SH-SY5Y (cell line): ENCODE measurements at regions not wholly inside any gene's neighbourhood (a gene's known extent, or its start where the extent isn't known, plus 50 kb on each side); places are given as distances from the start of the nearest gene placed in this dataset.

Source experiments
- GATA2 ChIP-seq: IDR thresholded peaks from 2 replicates; pipeline ENCODE4 v1.6.1; 2011; ENCODE audit warnings: mild to moderate bottlenecking, low read depth, low read length
- GATA3 ChIP-seq: IDR thresholded peaks from 2 replicates; pipeline ENCODE4 v1.6.1; 2011; ENCODE audit warnings: low read depth, mild to moderate bottlenecking, low read length, moderate library complexity

DNA sequence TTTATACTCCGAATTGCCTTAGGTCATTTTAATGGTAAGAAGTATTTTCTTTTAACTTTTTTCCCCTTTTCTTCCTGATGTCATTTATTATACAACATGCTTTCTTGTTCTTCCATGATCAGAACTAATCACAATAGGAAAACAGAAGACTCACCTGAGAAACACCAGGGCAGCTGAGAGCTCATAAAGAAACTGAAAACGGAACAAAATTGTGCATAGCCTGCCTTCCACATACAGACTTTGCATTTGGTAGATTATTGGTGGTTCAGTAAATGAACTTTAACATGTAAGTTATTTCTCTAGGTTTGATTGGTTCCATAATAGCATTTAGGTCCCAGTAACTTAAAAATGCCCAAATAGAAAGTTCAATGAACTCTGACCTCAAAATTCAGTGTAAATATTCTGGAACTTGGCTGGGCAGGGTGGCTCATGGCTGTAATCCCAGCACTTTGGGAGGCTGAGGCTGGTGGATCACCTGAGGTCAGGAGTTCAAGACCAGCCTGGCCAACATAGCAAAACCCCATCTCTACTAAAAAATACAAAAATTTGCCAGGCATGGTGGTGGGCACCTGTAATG lies 161.1 kb upstream of the DTNBP1 start:
- TF ChIP-seq GATA2 = no peak
- TF ChIP-seq GATA3 = no peak
